ENCODE measurements at regions not wholly inside any gene's neighbourhood (a gene's known extent, or its start where the extent isn't known, plus 50 kb on each side); places are given as distances from the start of the nearest gene placed in this dataset.

DNA sequence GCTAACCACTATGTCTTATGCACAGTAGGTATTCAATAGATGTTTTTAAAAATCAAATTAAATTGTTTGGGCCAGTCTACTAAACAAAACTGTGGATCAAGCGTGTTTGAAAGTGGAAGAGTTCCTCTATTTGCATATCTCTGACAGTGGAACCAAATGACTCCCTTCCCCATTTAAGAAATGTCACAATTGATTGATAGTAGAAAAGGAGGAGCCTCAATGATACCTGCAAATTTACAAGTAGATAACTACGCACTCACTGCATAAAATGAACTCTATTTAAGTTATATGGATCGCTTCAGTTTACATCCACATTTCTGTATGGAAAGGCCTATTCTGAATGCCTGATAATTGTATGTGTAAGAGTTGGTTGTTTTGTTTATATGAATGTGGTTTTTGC lies 163.3 kb upstream of the MTPN start:
- Mint-ChIP-seq H3K4me1 (ENCODE audit: low read depth) (no peaks in the 10 kb centered on the region), H3K36me3 (ENCODE audit: low read depth) (no peaks in the 10 kb centered on the region), H3K9me3 (no peaks in the 10 kb centered on the region), H3K4me3 (no peak overlapping the region), H3K27ac (no peak overlapping the region), H3K27me3 (ENCODE audit: insufficient read depth) (no peaks in the 10 kb centered on the region; the same call in none of the 2 replicates)
- DNase-seq = no peak
- TF ChIP-seq, protein P1, sequence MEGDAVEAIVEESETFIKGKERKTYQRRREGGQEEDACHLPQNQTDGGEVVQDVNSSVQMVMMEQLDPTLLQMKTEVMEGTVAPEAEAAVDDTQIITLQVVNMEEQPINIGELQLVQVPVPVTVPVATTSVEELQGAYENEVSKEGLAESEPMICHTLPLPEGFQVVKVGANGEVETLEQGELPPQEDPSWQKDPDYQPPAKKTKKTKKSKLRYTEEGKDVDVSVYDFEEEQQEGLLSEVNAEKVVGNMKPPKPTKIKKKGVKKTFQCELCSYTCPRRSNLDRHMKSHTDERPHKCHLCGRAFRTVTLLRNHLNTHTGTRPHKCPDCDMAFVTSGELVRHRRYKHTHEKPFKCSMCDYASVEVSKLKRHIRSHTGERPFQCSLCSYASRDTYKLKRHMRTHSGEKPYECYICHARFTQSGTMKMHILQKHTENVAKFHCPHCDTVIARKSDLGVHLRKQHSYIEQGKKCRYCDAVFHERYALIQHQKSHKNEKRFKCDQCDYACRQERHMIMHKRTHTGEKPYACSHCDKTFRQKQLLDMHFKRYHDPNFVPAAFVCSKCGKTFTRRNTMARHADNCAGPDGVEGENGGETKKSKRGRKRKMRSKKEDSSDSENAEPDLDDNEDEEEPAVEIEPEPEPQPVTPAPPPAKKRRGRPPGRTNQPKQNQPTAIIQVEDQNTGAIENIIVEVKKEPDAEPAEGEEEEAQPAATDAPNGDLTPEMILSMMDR (IDR thresholded peaks at IDR 0.05) = no peak

GRCh38 chr7:136139417-136139816 lies 162.3 kb upstream of the MTPN start:
- peaks cover 5% of the 10 kb centered on the region; the same call in 1 of the 2 replicates for H3K4me1 Mint-ChIP-seq (ENCODE audit: low read depth)
- H3K27ac Mint-ChIP-seq = no peak overlapping the region
- H3K9me3 Mint-ChIP-seq = no peaks in the 10 kb centered on the region
- TF ChIP-seq, protein P1 (IDR thresholded peaks at IDR 0.05) = no peak
- no peak overlapping the region for H3K4me3 Mint-ChIP-seq
- H3K27me3 Mint-ChIP-seq (ENCODE audit: insufficient read depth) = no peaks in the 10 kb centered on the region; the same call in none of the 2 replicates
- DNase-seq = no peak
- H3K36me3 Mint-ChIP-seq (ENCODE audit: low read depth) = no peaks in the 10 kb centered on the region

DNA sequence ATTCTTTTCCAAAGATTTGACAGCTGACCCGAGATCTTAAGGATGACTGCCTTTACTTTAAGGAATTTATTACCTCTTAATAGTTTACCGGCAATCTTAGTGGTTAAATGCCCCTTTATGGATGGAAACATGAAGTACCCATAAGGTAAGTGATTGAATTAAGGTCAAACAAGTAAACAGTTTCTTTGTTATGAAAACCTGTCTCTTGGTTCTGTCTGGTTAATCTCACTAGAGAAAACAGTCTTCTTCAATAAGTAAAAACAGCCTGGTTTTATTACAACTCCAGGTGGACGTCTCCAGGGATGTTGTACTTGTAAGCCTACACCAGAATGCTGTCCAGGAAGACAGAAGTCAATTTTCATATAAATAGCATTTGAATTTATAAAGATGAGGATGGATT lies 161.8 kb upstream of the MTPN start:
- Mint-ChIP-seq H3K4me1 (ENCODE audit: low read depth) (peaks cover 9% of the 10 kb centered on the region; the same call in 1 of the 2 replicates), H3K4me3 (no peak overlapping the region), H3K36me3 (ENCODE audit: low read depth) (no peaks in the 10 kb centered on the region), H3K9me3 (no peaks in the 10 kb centered on the region), H3K27ac (no peak overlapping the region), H3K27me3 (ENCODE audit: insufficient read depth) (peaks cover 1% of the 10 kb centered on the region)
- TF ChIP-seq, protein P1 (IDR thresholded peaks at IDR 0.05) = no peak
- DNase-seq = no peak

GRCh38 chr7:136136906-136137454 lies 159.8 kb upstream of the MTPN start:
- H3K9me3 Mint-ChIP-seq = no peaks in the 10 kb centered on the region
- H3K36me3 Mint-ChIP-seq (ENCODE audit: low read depth) = no peaks in the 10 kb centered on the region
- no peak overlapping the region for H3K27ac Mint-ChIP-seq
- peaks cover 3% of the 10 kb centered on the region for H3K27me3 Mint-ChIP-seq (ENCODE audit: insufficient read depth)
- no peak overlapping the region for H3K4me3 Mint-ChIP-seq
- H3K4me1 Mint-ChIP-seq (ENCODE audit: low read depth) = peaks cover 19% of the 10 kb centered on the region; the same call in 1 of the 2 replicates
- TF ChIP-seq, protein P1 (IDR thresholded peaks at IDR 0.05) = no peak
- DNase-seq = no peak

DNA sequence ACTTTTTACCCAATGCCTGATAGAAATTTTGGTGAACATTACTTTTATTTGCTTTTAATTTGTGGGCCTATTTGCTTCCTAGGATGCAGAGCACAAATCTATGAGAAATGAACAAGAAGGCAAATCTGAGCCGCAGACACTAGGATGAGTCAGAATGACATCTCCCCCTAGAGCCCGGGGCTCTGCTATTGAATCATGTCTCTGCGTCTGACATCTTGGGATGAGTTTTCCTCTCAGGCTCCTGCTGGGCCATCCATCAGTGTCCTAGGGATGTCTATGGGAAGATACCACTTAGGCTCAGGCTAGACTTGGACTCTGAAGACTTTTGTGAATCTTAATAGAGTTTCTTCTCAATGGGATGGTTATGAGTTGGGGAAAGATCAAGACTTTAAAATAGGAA lies 157.3 kb upstream of the MTPN start:
- no peak for DNase-seq
- Mint-ChIP-seq H3K27ac (no peak overlapping the region), H3K27me3 (ENCODE audit: insufficient read depth) (peaks cover 3% of the 10 kb centered on the region), H3K4me3 (no peak overlapping the region), H3K36me3 (ENCODE audit: low read depth) (no peaks in the 10 kb centered on the region), H3K9me3 (no peaks in the 10 kb centered on the region), H3K4me1 (ENCODE audit: low read depth) (peaks cover 19% of the 10 kb centered on the region; the same call in 1 of the 2 replicates)
- TF ChIP-seq, protein P1 (IDR thresholded peaks at IDR 0.05) = no peak
